ENCODE measurements at regions not wholly inside any gene's neighbourhood (a gene's known extent, or its start where the extent isn't known, plus 50 kb on each side); places are given as distances from the start of the nearest gene placed in this dataset.
"Not testable (repeated sequence)": the region's sequence is repeated elsewhere in the genome, so short reads cannot be mapped to it uniquely, and the experiment has no call there.

GRCh38 chr4:14419516-14419915, 582.8 kb upstream of the CPEB2 start:
- WGBS, 2 donors = 83 to 96% methylated on average over 2 of the region's 2 CpGs
- no peaks in the 10 kb centered on the region for H3K4me1 ChIP-seq
- ATAC-seq (ENCODE audit: low FRiP score in 2 of 2) (no peak), DNase-seq (no peak)
- no peaks in the 10 kb centered on the region for H3K9me3 ChIP-seq
- H3K27me3 ChIP-seq = no peaks in the 10 kb centered on the region
- no peak overlapping the region for H3K4me3 ChIP-seq
- TF ChIP-seq EP300 (IDR thresholded peaks at IDR 0.05) (no peak), CTCF (IDR thresholded peaks at IDR 0.05) (no peak), POLR2AphosphoS5 (IDR thresholded peaks at IDR 0.05) (no peak), POLR2A (IDR thresholded peaks at IDR 0.05) (no peak)
- H3K36me3 ChIP-seq = no peaks in the 10 kb centered on the region
- H3K27ac ChIP-seq = no peak overlapping the region

GRCh38 chr4:14426297-14426696, 576.0 kb upstream of the CPEB2 start:
- not testable (repeated sequence) for ATAC-seq (ENCODE audit: low FRiP score in 2 of 2); H3K27me3 ChIP-seq; H3K9me3 ChIP-seq; H3K27ac ChIP-seq; DNase-seq; H3K4me3 ChIP-seq; H3K36me3 ChIP-seq; H3K4me1 ChIP-seq
- WGBS, 2 donors = 88 to 89% methylated on average over 11 to 15 of the region's 15 CpGs

GRCh38 chr4:14428125-14428524, 574.2 kb upstream of the CPEB2 start:
- Histone ChIP-seq H3K27ac (no peak overlapping the region), H3K36me3 (no peaks in the 10 kb centered on the region), H3K27me3 (no peaks in the 10 kb centered on the region), H3K4me3 (no peak overlapping the region), H3K4me1 (no peaks in the 10 kb centered on the region), H3K9me3 (no peaks in the 10 kb centered on the region)
- 84 to 90% methylated on average over 2 of the region's 2 CpGs for WGBS, 2 donors
- DNase-seq = no peak
- TF ChIP-seq POLR2A (IDR thresholded peaks at IDR 0.05) (no peak), CTCF (IDR thresholded peaks at IDR 0.05) (no peak), POLR2AphosphoS5 (IDR thresholded peaks at IDR 0.05) (no peak), EP300 (IDR thresholded peaks at IDR 0.05) (no peak)
- ATAC-seq (ENCODE audit: low FRiP score in 2 of 2) = no peak

GRCh38 chr4:14431155-14432134, 570.8 kb upstream of the CPEB2 start:
- no peak for ATAC-seq (ENCODE audit: low FRiP score in 2 of 2)
- no peaks in the 10 kb centered on the region for H3K27me3 ChIP-seq
- no peaks in the 10 kb centered on the region for H3K9me3 ChIP-seq
- H3K27ac ChIP-seq = no peak overlapping the region
- TF ChIP-seq POLR2AphosphoS5 (IDR thresholded peaks at IDR 0.05) (no peak), EP300 (IDR thresholded peaks at IDR 0.05) (no peak), CTCF (IDR thresholded peaks at IDR 0.05) (no peak), POLR2A (IDR thresholded peaks at IDR 0.05) (no peak)
- no peak for DNase-seq
- no peak overlapping the region for H3K4me3 ChIP-seq
- no peaks in the 10 kb centered on the region for H3K4me1 ChIP-seq
- no peaks in the 10 kb centered on the region for H3K36me3 ChIP-seq
- 48 to 69% methylated on average over 3 of the region's 3 CpGs for WGBS, 2 donors

GRCh38 chr4:14434483-14434882, 567.8 kb upstream of the CPEB2 start:
- H3K4me3 ChIP-seq = no peak overlapping the region
- 30 to 60% methylated on average over 2 of the region's 2 CpGs for WGBS, 2 donors
- ATAC-seq (ENCODE audit: low FRiP score in 2 of 2) = peak in 1 of 2 donors; percentile 55
- H3K4me1 ChIP-seq = no peaks in the 10 kb centered on the region
- H3K27me3 ChIP-seq = no peaks in the 10 kb centered on the region
- H3K27ac ChIP-seq = no peak overlapping the region
- TF ChIP-seq POLR2A (IDR thresholded peaks at IDR 0.05) = no peak
- no peak for DNase-seq
- no peaks in the 10 kb centered on the region for H3K9me3 ChIP-seq
- H3K36me3 ChIP-seq = no peaks in the 10 kb centered on the region

GRCh38 chr4:14434916-14435315, 567.4 kb upstream of the CPEB2 start:
- DNase-seq (no peak), ATAC-seq (ENCODE audit: low FRiP score in 2 of 2) (no peak)
- Histone ChIP-seq H3K27ac (no peak overlapping the region), H3K4me1 (no peaks in the 10 kb centered on the region), H3K27me3 (no peaks in the 10 kb centered on the region), H3K9me3 (no peaks in the 10 kb centered on the region), H3K36me3 (no peaks in the 10 kb centered on the region), H3K4me3 (no peak overlapping the region)
- no peak for TF ChIP-seq POLR2AphosphoS5 (IDR thresholded peaks at IDR 0.05)
- TF ChIP-seq CTCF (IDR thresholded peaks at IDR 0.05) = no peak
- TF ChIP-seq POLR2A (IDR thresholded peaks at IDR 0.05) = no peak
- no peak for TF ChIP-seq EP300 (IDR thresholded peaks at IDR 0.05)
- 75 to 81% methylated on average over 2 of the region's 3 CpGs for WGBS, 2 donors
